Keratinocyte (primary cell): ENCODE measurements at regions not wholly inside any gene's neighbourhood (a gene's known extent, or its start where the extent isn't known, plus 50 kb on each side); places are given as distances from the start of the nearest gene placed in this dataset.

ENCODE experiments used
- DNase-seq: peaks from one replicate; pipeline ENCODE4 v3.0.0-alpha.2; 2011; ENCODE audit warnings: low read depth, missing footprints, low spot score
- FAIRE-seq: peaks from 2 replicates; lab custom pipeline; 2011; peaks lifted over from hg19 to GRCh38; lab: Jason Lieb, UNC
- H2AFZ ChIP-seq: 2 replicates; pipeline ENCODE4 v1.6.0; 2012; ENCODE audit warnings: low read length, control low read depth, inconsistent platforms; ENCODE audit not compliant: control insufficient read depth
- H3K27ac ChIP-seq: 2 replicates; pipeline ENCODE4 v1.5.1; 2011; ENCODE audit warnings: low read length; ENCODE audit not compliant: control insufficient read depth, insufficient read depth
- H3K27me3 ChIP-seq: 3 replicates; pipeline ENCODE4 v1.6.0; 2011; ENCODE audit warnings: low read length; ENCODE audit not compliant: control insufficient read depth, insufficient read depth; ENCODE audit errors: extremely low read depth
- H3K36me3 ChIP-seq, 2 experiments: 2 replicates in 1 of 2; 3 replicates in 1 of 2; pipeline ENCODE4 v1.5.1; 2011; ENCODE audit warnings: low read length in 2 of 2, mild to moderate bottlenecking in 1 of 2; ENCODE audit not compliant: control insufficient read depth in 2 of 2, insufficient read depth in 2 of 2; ENCODE audit errors: extremely low read depth in 1 of 2
- H3K4me1 ChIP-seq: 3 replicates; pipeline ENCODE4 v1.5.1; 2011; ENCODE audit warnings: low read length; ENCODE audit not compliant: control insufficient read depth, insufficient read depth; ENCODE audit errors: extremely low read depth
- H3K4me2 ChIP-seq: 3 replicates; pipeline ENCODE4 v1.6.0; 2011; ENCODE audit warnings: low read depth, low read length; ENCODE audit not compliant: control insufficient read depth, insufficient read depth; ENCODE audit errors: extremely low read depth
- H3K4me3 ChIP-seq, 3 experiments: fragments of 200-600 bp in 1 of 3; sonication (generic) in 1 of 3; 2 replicates in 2 of 3; 3 replicates in 1 of 3; pipeline ENCODE4 v1.5.1; 2011 to 2016; ENCODE audit warnings: low read length in 3 of 3, mild to moderate bottlenecking in 3 of 3, control low read depth in 2 of 3, inconsistent platforms in 1 of 3, low read depth in 1 of 3, mixed read lengths in 1 of 3, mixed run types in 1 of 3, moderate library complexity in 1 of 3; ENCODE audit not compliant: control insufficient read depth in 2 of 3, insufficient read depth in 2 of 3; ENCODE audit errors: extremely low read depth in 1 of 3
- H3K79me2 ChIP-seq: 2 replicates; pipeline ENCODE4 v1.6.0; 2012; ENCODE audit warnings: low read length; ENCODE audit not compliant: control insufficient read depth, insufficient read depth
- H3K9ac ChIP-seq: 3 replicates; pipeline ENCODE4 v1.6.0; 2011; ENCODE audit warnings: low read length; ENCODE audit not compliant: control insufficient read depth, insufficient read depth; ENCODE audit errors: extremely low read depth
- H3K9me1 ChIP-seq: 3 replicates; pipeline ENCODE4 v1.6.0; 2011; ENCODE audit warnings: low read length; ENCODE audit not compliant: control insufficient read depth, insufficient read depth; ENCODE audit errors: extremely low read depth
- H3K9me3 ChIP-seq: 2 replicates; pipeline ENCODE4 v1.5.1; 2012; ENCODE audit warnings: low read depth, low read length; ENCODE audit not compliant: control insufficient read depth
- H4K20me1 ChIP-seq: 3 replicates; pipeline ENCODE4 v1.6.0; 2011; ENCODE audit warnings: low read length; ENCODE audit not compliant: control insufficient read depth, insufficient read depth; ENCODE audit errors: extremely low read depth
- CTCF ChIP-seq, 3 experiments: IDR thresholded peaks in 1 of 3; conservative IDR thresholded peaks in 1 of 3; optimal IDR thresholded peaks in 1 of 3; 2 replicates in 2 of 3; 3 replicates in 1 of 3; pipeline versions ENCODE3 to v1.5.1; 2011; ENCODE audit warnings: low read length in 3 of 3, mild to moderate bottlenecking in 3 of 3, moderate library complexity in 2 of 3, control low read depth in 1 of 3, inconsistent platforms in 1 of 3; ENCODE audit not compliant: insufficient read depth in 2 of 3; ENCODE audit errors: extremely low read depth in 1 of 3
- EZH2 ChIP-seq: IDR thresholded peaks from one replicate; pipeline ENCODE4 v1.6.1; 2012; ENCODE audit warnings: inconsistent platforms, mild to moderate bottlenecking, low read length, moderate library complexity
- dilution Hi-C: fragments of 300-500 bp; cut with MboI; formaldehyde crosslinking; loops from one replicate; pipeline ENCODE4 v1.7.0; 2020; ENCODE audit warnings: low sequenced_read_pairs; ENCODE audit not compliant: extremely low pct_ligation_motif_present

- no peaks in the 10 kb centered on the region for H4K20me1 ChIP-seq
- no peak overlapping the region for H3K9ac ChIP-seq
- H3K4me2 ChIP-seq: peak overlapping the region; percentile 76
- dilution Hi-C loops: no loop called here
- TF ChIP-seq CTCF (optimal IDR thresholded peaks at IDR 0.05 in 1 of 3, IDR thresholded peaks at IDR 0.05 in 1 of 3, conservative IDR thresholded peaks at IDR 0.05 in 1 of 3; ENCODE audit: extremely low read depth in 1 of 3, insufficient read depth in 2 of 3, low read length in 3 of 3): no peak
- no peak for TF ChIP-seq EZH2
- no peak for DNase-seq
- H3K9me1 ChIP-seq: no peaks in the 10 kb centered on the region
- no peaks in the 10 kb centered on the region for H3K36me3 ChIP-seq
- peaks cover 31% of the 10 kb centered on the region for H3K4me1 ChIP-seq
- H2AFZ ChIP-seq: no peak overlapping the region
- no peak overlapping the region for H3K4me3 ChIP-seq
- no peaks in the 10 kb centered on the region for H3K9me3 ChIP-seq
- FAIRE-seq: peak; percentile 74
- peak overlapping the region; percentile 57 for H3K27ac ChIP-seq
- no peaks in the 10 kb centered on the region for H3K27me3 ChIP-seq
- H3K79me2 ChIP-seq: no peaks in the 10 kb centered on the region
Observed at GRCh38 chr3:124383051-124383450, 347.2 kb upstream of the UMPS start.

GRCh38 chr3:124383846-124384466 is 346.3 kb upstream of the UMPS start:
- no peak for DNase-seq
- Histone ChIP-seq H3K9me3 (no peaks in the 10 kb centered on the region), H4K20me1 (no peaks in the 10 kb centered on the region), H3K36me3 (no peaks in the 10 kb centered on the region), H3K9ac (peak overlapping the region; percentile 6), H3K4me2 (peak overlapping the region; percentile 76), H3K79me2 (no peaks in the 10 kb centered on the region), H3K4me3 (peak overlapping the region in 1 of 3 experiments; percentile 54), H3K9me1 (no peaks in the 10 kb centered on the region), H3K27ac (peak overlapping the region; percentile 57), H2AFZ (peak overlapping the region; percentile 82), H3K4me1 (peaks cover 31% of the 10 kb centered on the region), H3K27me3 (no peaks in the 10 kb centered on the region)
- dilution Hi-C loops: no loop called here
- peak; percentile 81 for FAIRE-seq
- TF ChIP-seq EZH2: no peak
- TF ChIP-seq CTCF (optimal IDR thresholded peaks at IDR 0.05 in 1 of 3, IDR thresholded peaks at IDR 0.05 in 1 of 3, conservative IDR thresholded peaks at IDR 0.05 in 1 of 3; ENCODE audit: extremely low read depth in 1 of 3, insufficient read depth in 2 of 3, low read length in 3 of 3): no peak
